GM18519 (cell line): ENCODE measurements at regions not wholly inside any gene's neighbourhood (a gene's known extent, or its start where the extent isn't known, plus 50 kb on each side); places are given as distances from the start of the nearest gene placed in this dataset.
"Not testable (repeated sequence)": the region's sequence is repeated elsewhere in the genome, so short reads cannot be mapped to it uniquely, and the experiment has no call there.

ENCODE experiments used
- ATAC-seq: cut with Tn5 transposase; IDR thresholded peaks from one replicate; pipeline ENCODE4 v1.9.1; 2021; ENCODE audit warnings: mild to moderate bottlenecking, moderate library complexity; ENCODE audit not compliant: unreplicated experiment, low FRiP score

- ATAC-seq = not testable (repeated sequence)
Measured at GRCh38 chr7:6882321-6882721, 56.2 kb upstream of the CCZ1B start.

- ATAC-seq = not testable (repeated sequence)
Measured at GRCh38 chr7:6883756-6884155, 57.7 kb upstream of the CCZ1B start.

GRCh38 chr7:6886198-6886597 lies 60.1 kb upstream of the CCZ1B start:
- no peak for ATAC-seq

GRCh38 chr7:6888267-6889045 lies 62.4 kb upstream of the CCZ1B start:
- not testable (repeated sequence) for ATAC-seq

GRCh38 chr7:6889252-6889812 lies 63.3 kb upstream of the CCZ1B start:
- no peak for ATAC-seq

- not testable (repeated sequence) for ATAC-seq
Measured at GRCh38 chr7:6902097-6902518, 76.0 kb upstream of the CCZ1B start.

- ATAC-seq = not testable (repeated sequence)
Measured at GRCh38 chr7:6903289-6903688, 77.2 kb upstream of the CCZ1B start.

- not testable (repeated sequence) for ATAC-seq
Measured at GRCh38 chr7:6903792-6904191, 77.7 kb upstream of the CCZ1B start.

GRCh38 chr7:6917258-6917657 lies 91.2 kb upstream of the CCZ1B start:
- ATAC-seq = no peak

- ATAC-seq = not testable (repeated sequence)
Measured at GRCh38 chr7:6919169-6919568, 93.1 kb upstream of the CCZ1B start.

GRCh38 chr7:6924523-6924922 lies 98.4 kb upstream of the CCZ1B start:
- ATAC-seq = not testable (repeated sequence)

GRCh38 chr7:6926193-6927174 lies 100.4 kb upstream of the CCZ1B start:
- ATAC-seq = not testable (repeated sequence)

- not testable (repeated sequence) for ATAC-seq
Measured at GRCh38 chr7:6927643-6928042, 101.6 kb upstream of the CCZ1B start.

- not testable (repeated sequence) for ATAC-seq
Measured at GRCh38 chr7:6929588-6929987, 103.5 kb upstream of the CCZ1B start.

GRCh38 chr7:6930081-6930635 lies 104.1 kb upstream of the CCZ1B start:
- not testable (repeated sequence) for ATAC-seq

GRCh38 chr7:6930787-6931186 lies 104.7 kb upstream of the CCZ1B start:
- ATAC-seq = not testable (repeated sequence)

GRCh38 chr7:6931456-6931855 lies 105.4 kb upstream of the CCZ1B start:
- not testable (repeated sequence) for ATAC-seq

- not testable (repeated sequence) for ATAC-seq
Measured at GRCh38 chr7:6933954-6934632, 108.0 kb upstream of the CCZ1B start.

- ATAC-seq = no peak
Measured at GRCh38 chr7:6934981-6935380, 108.9 kb upstream of the CCZ1B start.

GRCh38 chr7:6936626-6937025 lies 110.6 kb upstream of the CCZ1B start:
- ATAC-seq = not testable (repeated sequence)
